Kidney epithelial cell (primary cell): ENCODE measurements at regions not wholly inside any gene's neighbourhood (a gene's known extent, or its start where the extent isn't known, plus 50 kb on each side); places are given as distances from the start of the nearest gene placed in this dataset.

Experiments used
- DNase-seq: peaks from one replicate; pipeline ENCODE4 v3.0.0-alpha.2; 2010; ENCODE audit warnings: low read depth
- H3K27me3 ChIP-seq: 2 replicates; pipeline ENCODE4 v1.6.0; 2011; ENCODE audit warnings: low read length; ENCODE audit not compliant: control insufficient read depth, insufficient read depth
- H3K36me3 ChIP-seq: 2 replicates; pipeline ENCODE4 v1.5.1; 2011; ENCODE audit warnings: low read length; ENCODE audit not compliant: control insufficient read depth, insufficient read depth
- H3K4me3 ChIP-seq: 2 replicates; pipeline ENCODE4 v1.5.1; 2011; ENCODE audit warnings: low read depth, mild to moderate bottlenecking, control low read depth, low read length
- CTCF ChIP-seq: IDR thresholded peaks from 2 replicates; pipeline ENCODE4 v1.5.1; 2011; ENCODE audit warnings: mild to moderate bottlenecking, moderate library complexity, low read length, control low read depth, inconsistent platforms; ENCODE audit not compliant: insufficient read depth, poor library complexity, severe bottlenecking

- no peak for TF ChIP-seq CTCF
- peak; percentile 10 for DNase-seq
- H3K4me3 ChIP-seq: no peak overlapping the region
These were observed 184.7 kb upstream of the DLGAP1 start for GRCh38 chr18:4639628-4640310.

GRCh38 chr18:4638680-4639079 is 183.6 kb upstream of the DLGAP1 start:
- no peak for TF ChIP-seq CTCF
- no peaks in the 10 kb centered on the region for H3K27me3 ChIP-seq

More at GRCh38 chr18:4639628-4640310, 184.7 kb upstream of the DLGAP1 start:
- no peaks in the 10 kb centered on the region for H3K36me3 ChIP-seq
- H3K27me3 ChIP-seq: no peaks in the 10 kb centered on the region

DNA sequence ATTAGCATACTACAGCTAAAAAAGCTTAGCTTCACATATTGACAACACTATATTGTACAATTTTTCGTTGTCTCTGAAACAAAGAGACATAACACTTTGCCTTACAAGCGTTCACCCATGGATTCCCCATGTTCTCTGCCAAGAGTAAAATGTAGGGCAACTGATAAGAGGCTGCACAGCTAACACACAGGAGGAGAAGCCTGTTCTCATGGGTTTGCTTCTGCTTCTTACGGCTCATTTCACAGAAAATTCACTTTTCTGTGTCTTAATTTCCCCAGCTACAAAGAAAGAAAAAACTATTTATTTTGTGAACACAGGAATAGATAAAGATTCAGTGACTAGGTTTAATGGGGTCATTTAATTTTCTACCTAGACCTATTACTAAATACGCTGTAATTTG is 182.8 kb upstream of the DLGAP1 start:
- H3K4me3 ChIP-seq: no peak overlapping the region
- DNase-seq: no peak
- no peak for TF ChIP-seq CTCF
- no peaks in the 10 kb centered on the region for H3K36me3 ChIP-seq
- no peaks in the 10 kb centered on the region for H3K27me3 ChIP-seq

More at GRCh38 chr18:4638680-4639079, 183.6 kb upstream of the DLGAP1 start:
- no peak overlapping the region for H3K4me3 ChIP-seq
- no peak for DNase-seq
- H3K36me3 ChIP-seq: no peaks in the 10 kb centered on the region

- peak; percentile 31 for DNase-seq
These were observed 181.9 kb upstream of the DLGAP1 start for GRCh38 chr18:4636967-4637366.

DNA sequence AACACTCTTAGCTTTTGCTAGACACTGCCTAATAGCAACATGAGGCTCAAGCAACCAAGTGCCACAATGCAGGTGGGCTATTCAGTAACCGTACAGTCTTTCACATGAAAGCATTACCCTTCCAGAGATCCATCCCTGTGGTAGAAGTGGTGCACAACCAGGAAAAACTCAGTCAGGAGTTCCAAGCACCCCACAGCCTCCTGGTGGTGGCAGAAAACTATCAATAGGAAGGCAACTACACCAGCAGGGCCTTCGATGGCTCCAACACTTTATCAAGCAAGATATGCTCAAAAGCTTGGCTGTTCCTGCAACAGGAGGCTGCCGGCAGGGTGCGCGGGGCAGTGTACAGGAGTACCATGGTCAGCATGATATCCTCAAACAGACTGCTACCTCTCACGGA is 176.1 kb upstream of the DLGAP1 start:
- Histone ChIP-seq H3K36me3 (no peaks in the 10 kb centered on the region), H3K4me3 (no peak overlapping the region), H3K27me3 (no peaks in the 10 kb centered on the region)
- DNase-seq: no peak
- no peak for TF ChIP-seq CTCF

More at GRCh38 chr18:4636967-4637366, 181.9 kb upstream of the DLGAP1 start:
- H3K36me3 ChIP-seq: no peaks in the 10 kb centered on the region
- no peaks in the 10 kb centered on the region for H3K27me3 ChIP-seq
- no peak for TF ChIP-seq CTCF
- no peak overlapping the region for H3K4me3 ChIP-seq

- no peak for DNase-seq
- Histone ChIP-seq H3K36me3 (no peaks in the 10 kb centered on the region), H3K4me3 (no peak overlapping the region), H3K27me3 (no peaks in the 10 kb centered on the region)
- no peak for TF ChIP-seq CTCF
These were observed 150.1 kb upstream of the DLGAP1 start for GRCh38 chr18:4605212-4605611.
